HG03571 (cell line): ENCODE measurements at regions not wholly inside any gene's neighbourhood (a gene's known extent, or its start where the extent isn't known, plus 50 kb on each side); places are given as distances from the start of the nearest gene placed in this dataset.
"Not testable (repeated sequence)": the region's sequence is repeated elsewhere in the genome, so short reads cannot be mapped to it uniquely, and the experiment has no call there.

Source experiments
- ATAC-seq: cut with Tn5 transposase; IDR thresholded peaks from one replicate; pipeline ENCODE4 v1.9.1; 2021; ENCODE audit not compliant: unreplicated experiment

- ATAC-seq = no peak
Measured at GRCh38 chr11:13166036-13166435, 111.6 kb upstream of the BMAL1 start.

- no peak for ATAC-seq
Measured at GRCh38 chr11:13168271-13168670, 109.3 kb upstream of the BMAL1 start.

GRCh38 chr11:13169709-13170108 lies 107.9 kb upstream of the BMAL1 start:
- ATAC-seq = no peak

- no peak for ATAC-seq
Measured at GRCh38 chr11:13174090-13174489, 103.5 kb upstream of the BMAL1 start.

GRCh38 chr11:13183094-13183825 lies 94.3 kb upstream of the BMAL1 start:
- no peak for ATAC-seq

- ATAC-seq = no peak
Measured at GRCh38 chr11:13183826-13184196, 93.8 kb upstream of the BMAL1 start.

GRCh38 chr11:13184295-13184794 lies 93.2 kb upstream of the BMAL1 start:
- no peak for ATAC-seq

- ATAC-seq = no peak
Measured at GRCh38 chr11:13188179-13188578, 89.4 kb upstream of the BMAL1 start.

GRCh38 chr11:13189561-13190426 lies 87.8 kb upstream of the BMAL1 start:
- ATAC-seq = no peak

- ATAC-seq = no peak
Measured at GRCh38 chr11:13193613-13194012, 84.0 kb upstream of the BMAL1 start.

- not testable (repeated sequence) for ATAC-seq
Measured at GRCh38 chr11:13197374-13197773, 80.2 kb upstream of the BMAL1 start.

GRCh38 chr11:13205486-13205885 lies 72.1 kb upstream of the BMAL1 start:
- ATAC-seq = peak; percentile 63

GRCh38 chr11:13206086-13206640 lies 71.4 kb upstream of the BMAL1 start:
- peak; percentile 3 for ATAC-seq

- ATAC-seq = no peak
Measured at GRCh38 chr11:13207270-13207664, 70.3 kb upstream of the BMAL1 start.

GRCh38 chr11:13207665-13208594 lies 69.7 kb upstream of the BMAL1 start:
- no peak for ATAC-seq

- ATAC-seq = no peak
Measured at GRCh38 chr11:13208921-13209320, 68.7 kb upstream of the BMAL1 start.

- no peak for ATAC-seq
Measured at GRCh38 chr11:13209379-13209778, 68.2 kb upstream of the BMAL1 start.

GRCh38 chr11:13210424-13210823 lies 67.2 kb upstream of the BMAL1 start:
- ATAC-seq = no peak

- no peak for ATAC-seq
Measured at GRCh38 chr11:13214276-13214675, 63.3 kb upstream of the BMAL1 start.

- no peak for ATAC-seq
Measured at GRCh38 chr11:13215149-13215548, 62.4 kb upstream of the BMAL1 start.
